DND-41 (cell line): ENCODE measurements at regions not wholly inside any gene's neighbourhood (a gene's known extent, or its start where the extent isn't known, plus 50 kb on each side); places are given as distances from the start of the nearest gene placed in this dataset.

Experiments used
- ATAC-seq: fragments of 200-7000 bp; cut with Tn5 transposase; 3 replicates; pipeline ENCODE4 v1.9.1; 2021; ENCODE audit warnings: low read depth; ENCODE audit not compliant: insufficient read depth
- DNase-seq: peaks from one replicate; pipeline ENCODE4 v3.0.0-alpha.2; 2020
- H2AFZ ChIP-seq: 2 replicates; pipeline ENCODE4 v1.6.0; 2012; ENCODE audit warnings: low read depth, low read length
- H3K27ac ChIP-seq: 2 replicates; pipeline ENCODE4 v1.5.1; 2012; ENCODE audit warnings: low read length, inconsistent platforms
- H3K27me3 ChIP-seq: fragments of 200-600 bp; sonication (generic); 2 replicates; pipeline ENCODE4 v1.6.0; 2012; ENCODE audit warnings: low read length, mild to moderate bottlenecking, inconsistent platforms; ENCODE audit not compliant: insufficient read depth, poor library complexity
- H3K36me3 ChIP-seq: 2 replicates; pipeline ENCODE4 v1.5.1; 2012; ENCODE audit warnings: low read length, inconsistent platforms; ENCODE audit not compliant: insufficient read depth
- H3K4me1 ChIP-seq: 2 replicates; pipeline ENCODE4 v1.5.1; 2012; ENCODE audit warnings: mild to moderate bottlenecking, low read length; ENCODE audit not compliant: insufficient read depth
- H3K4me2 ChIP-seq: 2 replicates; pipeline ENCODE4 v1.6.0; 2012; ENCODE audit warnings: mild to moderate bottlenecking, moderate library complexity, low read length, inconsistent platforms; ENCODE audit not compliant: insufficient read depth
- H3K4me3 ChIP-seq, 2 experiments: fragments of 200-600 bp in 1 of 2; shearing (Covaris generic) in 1 of 2; 2 replicates each; pipeline ENCODE4 v1.5.1; 2012 to 2016; ENCODE audit warnings: inconsistent platforms in 2 of 2, low read length in 2 of 2, mild to moderate bottlenecking in 2 of 2, low read depth in 1 of 2, moderate library complexity in 1 of 2
- H3K79me2 ChIP-seq: 2 replicates; pipeline ENCODE4 v1.6.0; 2012; ENCODE audit warnings: low read length, inconsistent platforms; ENCODE audit not compliant: insufficient read depth
- H3K9ac ChIP-seq: 2 replicates; pipeline ENCODE4 v1.6.0; 2012; ENCODE audit warnings: low read depth, mild to moderate bottlenecking, inconsistent platforms, low read length, moderate library complexity
- H3K9me3 ChIP-seq: 2 replicates; pipeline ENCODE4 v1.5.1; 2012; ENCODE audit warnings: low read length, moderate library complexity, mild to moderate bottlenecking, inconsistent platforms; ENCODE audit not compliant: insufficient read depth, severe bottlenecking
- H4K20me1 ChIP-seq: 2 replicates; pipeline ENCODE4 v1.6.0; 2012; ENCODE audit warnings: low read length; ENCODE audit not compliant: insufficient read depth
- EZH2 ChIP-seq: IDR thresholded peaks from 3 replicates; pipeline ENCODE4 v1.6.1; 2012; ENCODE audit warnings: borderline replicate concordance, low read depth, mild to moderate bottlenecking, moderate library complexity, low read length, inconsistent platforms; ENCODE audit not compliant: severe bottlenecking
- TF ChIP-seq, protein P1 (sequence below): IDR thresholded peaks from 2 replicates; pipeline ENCODE4 v1.5.1; 2012; ENCODE audit warnings: borderline replicate concordance, low read length, moderate library complexity, mild to moderate bottlenecking; ENCODE audit not compliant: poor library complexity, severe bottlenecking; ENCODE audit errors: extremely low read depth

DNA sequence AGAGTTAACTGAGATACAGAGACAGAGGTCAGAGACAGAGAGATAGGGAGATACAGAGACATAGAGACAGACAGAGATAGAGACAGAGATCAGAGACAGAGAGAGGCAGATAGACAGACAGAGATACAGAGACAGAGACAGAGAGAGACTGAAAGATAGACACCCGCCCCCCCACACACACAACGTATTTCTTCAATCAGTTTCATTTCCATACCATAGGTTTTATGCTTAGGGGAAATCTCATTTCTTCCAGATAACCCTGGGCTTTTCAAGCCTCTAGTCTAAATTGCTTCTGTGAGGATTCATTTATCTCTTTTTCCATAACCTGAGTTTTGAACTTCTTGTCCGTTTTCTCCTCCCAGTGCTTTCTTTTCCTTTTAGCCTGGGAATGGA, 94.6 kb downstream of the CD8B2 start:
- Histone ChIP-seq H3K27me3 (peaks cover 35% of the 10 kb centered on the region), H3K36me3 (no peaks in the 10 kb centered on the region), H3K4me1 (peaks cover 15% of the 10 kb centered on the region), H2AFZ (peak overlapping the region; percentile 46), H3K27ac (no peak overlapping the region), H3K9ac (0 out of 2 replicates have a peak overlapping the region, but pooled peaks have one; percentile 8), H3K4me2 (peak overlapping the region; percentile 79), H3K79me2 (no peaks in the 10 kb centered on the region), H3K9me3 (no peaks in the 10 kb centered on the region), H3K4me3 (peak overlapping the region in 1 of 2 experiments; percentile 58; a peak in 3 of 4 replicates), H4K20me1 (no peaks in the 10 kb centered on the region)
- DNase-seq (no peak), ATAC-seq (peak; percentile 60)
- peak; percentile 30 for TF ChIP-seq EZH2
- TF ChIP-seq, protein P1, sequence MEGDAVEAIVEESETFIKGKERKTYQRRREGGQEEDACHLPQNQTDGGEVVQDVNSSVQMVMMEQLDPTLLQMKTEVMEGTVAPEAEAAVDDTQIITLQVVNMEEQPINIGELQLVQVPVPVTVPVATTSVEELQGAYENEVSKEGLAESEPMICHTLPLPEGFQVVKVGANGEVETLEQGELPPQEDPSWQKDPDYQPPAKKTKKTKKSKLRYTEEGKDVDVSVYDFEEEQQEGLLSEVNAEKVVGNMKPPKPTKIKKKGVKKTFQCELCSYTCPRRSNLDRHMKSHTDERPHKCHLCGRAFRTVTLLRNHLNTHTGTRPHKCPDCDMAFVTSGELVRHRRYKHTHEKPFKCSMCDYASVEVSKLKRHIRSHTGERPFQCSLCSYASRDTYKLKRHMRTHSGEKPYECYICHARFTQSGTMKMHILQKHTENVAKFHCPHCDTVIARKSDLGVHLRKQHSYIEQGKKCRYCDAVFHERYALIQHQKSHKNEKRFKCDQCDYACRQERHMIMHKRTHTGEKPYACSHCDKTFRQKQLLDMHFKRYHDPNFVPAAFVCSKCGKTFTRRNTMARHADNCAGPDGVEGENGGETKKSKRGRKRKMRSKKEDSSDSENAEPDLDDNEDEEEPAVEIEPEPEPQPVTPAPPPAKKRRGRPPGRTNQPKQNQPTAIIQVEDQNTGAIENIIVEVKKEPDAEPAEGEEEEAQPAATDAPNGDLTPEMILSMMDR, result no peak

DNA sequence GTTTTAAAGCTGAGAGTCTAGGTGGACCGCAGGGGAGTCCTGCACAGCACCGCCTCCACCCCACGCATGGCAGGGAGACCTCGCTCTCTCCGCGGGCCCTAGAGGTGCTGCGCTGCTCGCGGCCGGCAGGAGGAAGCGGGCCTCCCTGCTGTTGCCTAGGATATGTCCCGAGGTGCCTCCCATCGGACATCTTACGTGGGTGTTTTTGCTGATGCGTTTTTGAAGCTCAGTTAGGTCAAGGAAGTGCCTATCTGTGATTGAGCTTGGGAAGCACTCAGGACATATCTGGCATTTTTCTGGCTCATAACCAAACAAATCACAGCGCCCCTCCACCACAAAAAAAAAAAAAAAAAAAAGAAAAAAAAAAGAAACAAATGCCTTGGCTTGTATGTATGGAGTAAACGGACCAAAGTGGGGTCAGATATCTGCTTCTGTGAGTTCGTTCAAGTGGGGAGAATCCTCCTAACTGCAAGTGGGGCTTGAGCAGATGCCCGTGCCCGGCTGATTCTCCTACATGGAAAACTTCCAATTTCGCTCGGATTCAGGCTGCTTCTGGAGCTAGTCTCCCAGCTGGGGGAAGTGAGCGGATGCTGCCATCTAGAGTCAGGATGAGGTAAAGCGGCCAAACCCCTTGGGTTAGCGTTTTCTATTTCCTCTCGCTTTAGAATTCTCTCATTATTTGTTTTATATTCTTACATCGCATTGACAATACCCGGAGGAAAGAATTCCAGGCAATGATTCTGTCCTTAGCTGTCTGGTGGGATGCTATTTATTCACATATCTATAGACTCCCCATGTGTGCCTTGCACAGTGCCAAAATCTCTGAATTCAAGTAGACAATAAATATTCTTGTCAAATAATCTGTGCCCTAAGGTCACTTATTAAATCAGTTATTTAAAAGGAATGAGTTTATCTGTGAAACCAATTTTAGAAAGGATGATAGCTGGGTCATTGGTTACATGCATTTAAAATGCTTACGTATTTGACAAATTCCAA, 95.3 kb downstream of the CD8B2 start:
- Histone ChIP-seq H3K36me3 (no peaks in the 10 kb centered on the region), H2AFZ (peak overlapping the region; percentile 59), H3K27me3 (peaks cover 35% of the 10 kb centered on the region), H4K20me1 (no peaks in the 10 kb centered on the region), H3K4me2 (peak overlapping the region; percentile 79), H3K27ac (no peak overlapping the region), H3K4me1 (peaks cover 15% of the 10 kb centered on the region), H3K4me3 (peak overlapping the region in 1 of 2 experiments; percentile 58; a peak in 3 of 4 replicates), H3K9me3 (no peaks in the 10 kb centered on the region), H3K9ac (0 out of 2 replicates have a peak overlapping the region, but pooled peaks have one; percentile 8), H3K79me2 (no peaks in the 10 kb centered on the region)
- ATAC-seq (peak; percentile 85), DNase-seq (peak; percentile 70)
- no peak for TF ChIP-seq EZH2
- TF ChIP-seq, protein P1, result peak; percentile 93

DNA sequence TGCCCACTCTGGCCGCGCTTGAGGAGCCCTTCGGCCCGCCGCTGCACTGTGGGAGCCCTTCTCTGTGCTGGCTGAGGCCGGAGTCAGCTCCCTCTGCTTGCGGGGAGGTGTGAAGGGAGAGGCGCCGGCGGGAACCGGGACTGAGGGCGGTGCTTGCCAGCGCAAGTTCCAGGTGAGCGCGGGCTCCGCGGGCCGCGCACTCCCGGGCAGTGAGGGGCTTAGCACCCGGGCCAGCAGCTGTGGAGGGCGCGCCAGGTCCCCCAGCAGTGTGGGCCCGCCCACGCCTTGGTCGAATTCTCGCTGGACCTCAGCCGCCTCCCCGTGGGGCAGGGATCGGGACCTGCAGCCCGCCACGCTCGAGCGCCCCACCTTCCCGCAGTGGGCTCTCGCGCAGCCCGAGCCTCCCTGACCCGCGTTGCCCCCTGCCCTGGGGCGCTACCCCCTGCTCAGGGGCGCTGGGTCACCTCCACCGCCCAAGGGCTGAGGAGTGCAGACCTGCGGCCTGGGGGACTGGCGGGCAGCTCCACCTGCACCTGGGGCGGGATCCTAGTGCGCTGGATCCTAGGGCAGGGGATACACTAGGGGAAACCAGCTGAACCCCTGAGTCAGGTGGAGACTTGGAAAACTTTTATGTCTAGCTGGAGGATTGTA, 97.3 kb downstream of the CD8B2 start:
- no peak for ATAC-seq
- Histone ChIP-seq H3K9ac (no peak overlapping the region), H3K27me3 (peaks cover 25% of the 10 kb centered on the region), H4K20me1 (no peaks in the 10 kb centered on the region), H3K4me3 (no peak overlapping the region), H3K4me1 (peaks cover 15% of the 10 kb centered on the region), H3K36me3 (no peaks in the 10 kb centered on the region), H3K9me3 (no peaks in the 10 kb centered on the region), H3K4me2 (no peak overlapping the region), H3K27ac (no peak overlapping the region), H3K79me2 (no peaks in the 10 kb centered on the region), H2AFZ (no peak overlapping the region)
- no peak for TF ChIP-seq EZH2
- TF ChIP-seq, protein P1, result no peak
- DNase-seq, result no peak
